CD4-positive, alpha-beta T cell treated with Interferon alpha-2 for 1 hour (primary cell): ENCODE measurements at regions not wholly inside any gene's neighbourhood (a gene's known extent, or its start where the extent isn't known, plus 50 kb on each side); places are given as distances from the start of the nearest gene placed in this dataset.

Experiments
- DNase-seq, 2 donors: peaks; one replicate each; pipeline ENCODE4 v3.0.0-alpha.2; 2020 to 2022

DNA sequence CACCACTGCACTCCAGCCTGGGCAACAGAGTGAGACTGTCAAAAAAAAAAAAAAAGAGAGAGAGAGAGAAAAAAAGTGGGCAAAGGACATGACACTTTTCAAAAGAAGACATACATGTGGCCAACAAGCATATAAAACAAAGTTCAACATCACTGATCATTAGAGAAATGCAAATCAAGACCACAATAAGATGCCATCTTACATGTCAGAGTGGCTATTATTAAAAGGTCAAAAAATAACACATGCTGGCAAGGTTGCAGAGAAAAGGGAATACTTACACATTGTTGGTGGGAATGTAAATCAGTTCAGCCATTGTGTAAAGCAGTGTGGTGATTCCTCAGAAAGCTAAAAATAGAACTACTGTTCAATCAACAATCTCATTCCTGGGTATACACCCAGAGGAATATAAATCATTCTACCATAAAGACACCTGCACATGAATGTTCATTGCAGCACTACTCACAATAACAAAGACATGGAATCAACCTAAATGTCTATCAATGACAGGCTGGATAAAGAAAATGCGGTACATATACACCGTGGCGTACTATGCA is 94.9 kb upstream of the TRIM2 start:
- no peak for DNase-seq

DNA sequence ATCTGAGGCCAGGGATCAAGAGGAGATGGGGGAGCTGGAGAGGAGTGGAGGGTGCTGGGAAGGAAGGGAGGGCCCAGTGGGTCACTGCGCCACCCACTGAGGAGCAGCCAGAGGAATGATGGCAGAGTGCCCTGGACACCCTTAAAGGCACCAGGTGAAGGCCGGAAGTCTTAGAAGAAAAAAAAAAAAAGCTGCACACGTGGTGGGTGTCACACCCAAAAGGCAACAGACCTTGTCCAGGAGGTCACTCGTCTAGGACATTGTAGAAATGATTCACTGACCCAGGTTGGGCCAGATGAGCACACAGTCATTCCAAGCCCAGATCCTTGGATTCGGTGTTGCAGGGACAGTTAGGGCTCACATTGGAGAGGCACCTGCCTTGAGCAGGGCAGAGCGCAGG is 93.5 kb upstream of the TRIM2 start:
- no peak for DNase-seq

DNA sequence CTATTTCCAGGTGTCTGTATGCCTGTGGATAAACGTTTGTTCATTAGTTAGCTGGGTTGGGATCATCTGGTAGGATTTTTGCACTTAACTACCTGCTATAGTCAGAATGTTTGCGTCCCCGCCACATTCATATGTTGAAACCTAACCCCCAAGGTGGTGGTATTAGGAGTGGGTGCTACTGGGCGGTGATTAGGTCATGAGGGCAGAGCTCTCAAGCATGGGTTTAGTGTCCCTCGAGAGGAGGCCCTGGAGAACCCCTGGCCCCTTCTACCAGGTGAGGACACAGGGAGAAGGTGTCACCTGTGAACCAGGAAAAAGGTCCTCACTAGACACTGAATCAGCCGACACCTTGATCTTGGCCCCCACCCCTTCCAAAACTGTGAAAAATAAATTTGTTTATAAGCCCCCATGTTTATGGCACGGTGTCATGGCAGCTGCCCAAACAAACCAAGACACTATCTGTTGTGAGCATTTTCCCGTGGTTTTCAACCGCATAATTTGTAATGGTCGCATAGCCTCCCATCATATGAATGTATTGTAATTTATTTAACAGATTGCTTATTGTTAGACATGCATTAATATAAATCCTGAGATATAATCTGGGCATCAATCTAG is 92.7 kb upstream of the TRIM2 start:
- no peak for DNase-seq

DNA sequence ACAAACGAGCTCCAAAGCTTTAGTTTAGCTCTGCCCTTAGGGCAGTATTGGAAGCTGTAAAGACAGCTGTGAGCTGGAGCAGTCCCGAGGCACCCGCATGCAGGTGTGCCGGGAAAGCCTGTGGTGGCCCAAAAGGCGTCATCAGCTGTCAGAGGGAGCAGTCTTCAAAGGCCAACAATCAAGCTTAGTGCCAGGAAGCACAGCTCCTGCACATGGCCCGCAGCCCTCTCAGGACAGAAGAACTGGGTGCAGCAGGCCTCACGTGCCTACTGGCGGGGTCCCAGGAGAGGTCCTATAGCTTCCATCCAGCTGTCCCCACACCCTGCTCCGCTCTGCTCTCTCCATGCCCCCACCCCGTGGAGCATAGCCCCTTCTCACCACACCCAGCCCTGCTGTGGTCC is 92.2 kb upstream of the TRIM2 start:
- peak; percentile 52 to 55 for DNase-seq

DNA sequence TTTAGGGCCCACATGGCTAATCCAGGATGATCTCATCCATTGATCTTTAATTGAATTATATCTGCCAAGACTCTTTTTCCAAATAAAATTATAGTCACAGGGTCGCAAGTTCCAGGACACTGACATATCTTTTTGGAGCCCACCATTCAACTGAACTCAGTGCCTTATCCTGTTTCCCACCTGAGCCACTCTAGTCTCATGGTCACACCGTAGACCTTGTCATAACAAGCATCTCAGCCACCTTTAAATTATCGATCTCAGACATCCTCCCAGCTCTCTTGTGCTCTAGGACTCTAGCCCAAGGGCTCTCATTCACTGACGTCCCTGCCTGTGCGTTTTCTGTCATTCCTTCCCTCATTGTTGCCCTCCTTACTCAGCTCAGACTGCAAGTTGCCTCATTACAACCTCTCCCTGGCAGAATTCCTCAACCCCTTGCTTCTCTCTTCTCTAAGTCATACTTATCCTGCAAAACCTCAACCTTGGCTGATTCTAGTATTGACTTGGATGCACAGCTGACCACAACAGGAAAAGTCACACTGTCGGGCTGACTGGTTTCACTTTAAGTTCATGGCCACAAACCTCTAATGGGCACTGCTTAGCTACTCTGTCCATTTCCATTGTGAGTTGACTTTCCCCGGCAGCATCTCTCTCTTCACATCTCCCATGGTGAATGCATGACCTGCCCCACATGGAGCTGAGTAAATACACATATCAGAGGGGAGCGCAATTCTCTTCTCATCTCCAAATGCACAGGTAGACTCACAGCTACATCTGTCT is 91.0 kb upstream of the TRIM2 start:
- DNase-seq = peak in 1 of 2 donors; percentile 23

DNA sequence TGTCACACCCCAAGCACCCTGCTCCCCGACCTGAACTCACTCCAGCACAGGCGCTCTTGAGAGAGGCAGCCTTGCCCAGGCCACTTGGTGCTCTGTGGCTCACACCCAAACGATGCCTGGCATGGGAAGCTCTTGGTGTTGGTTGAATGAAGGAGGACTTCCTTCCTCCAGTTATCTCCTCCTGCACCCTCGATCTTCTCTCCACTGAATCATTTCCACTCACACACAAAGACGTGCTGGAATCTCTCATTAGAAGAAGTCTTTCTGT is 90.5 kb upstream of the TRIM2 start:
- DNase-seq = peak in 1 of 2 donors; percentile 10

DNA sequence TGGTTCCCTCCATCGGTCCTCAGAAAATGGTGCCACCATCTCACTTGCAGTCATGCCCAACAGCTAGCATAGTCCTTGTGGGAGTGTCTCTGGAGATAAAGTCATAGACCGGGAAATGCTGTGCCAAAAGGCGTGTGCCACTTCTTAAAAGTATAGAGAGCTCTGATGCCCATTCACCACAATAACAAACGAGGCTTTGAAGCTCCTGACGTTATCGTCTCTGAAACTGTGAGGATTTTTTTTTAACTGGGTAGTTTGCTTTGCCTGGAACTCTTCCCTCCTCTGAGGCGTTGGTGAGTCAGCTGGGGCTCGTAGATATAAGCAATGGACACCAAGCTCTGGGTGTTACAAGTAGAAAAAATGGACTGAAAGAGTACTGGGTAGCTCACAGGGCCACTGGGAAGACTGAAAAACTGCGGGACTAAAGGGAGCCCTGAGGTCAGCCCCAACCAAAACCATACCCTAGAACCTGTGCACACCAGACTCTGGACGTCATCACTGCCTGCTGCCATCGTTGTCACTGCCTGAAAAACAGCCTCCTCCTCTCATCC is 89.4 kb upstream of the TRIM2 start:
- peak; percentile 75 to 77 for DNase-seq

DNA sequence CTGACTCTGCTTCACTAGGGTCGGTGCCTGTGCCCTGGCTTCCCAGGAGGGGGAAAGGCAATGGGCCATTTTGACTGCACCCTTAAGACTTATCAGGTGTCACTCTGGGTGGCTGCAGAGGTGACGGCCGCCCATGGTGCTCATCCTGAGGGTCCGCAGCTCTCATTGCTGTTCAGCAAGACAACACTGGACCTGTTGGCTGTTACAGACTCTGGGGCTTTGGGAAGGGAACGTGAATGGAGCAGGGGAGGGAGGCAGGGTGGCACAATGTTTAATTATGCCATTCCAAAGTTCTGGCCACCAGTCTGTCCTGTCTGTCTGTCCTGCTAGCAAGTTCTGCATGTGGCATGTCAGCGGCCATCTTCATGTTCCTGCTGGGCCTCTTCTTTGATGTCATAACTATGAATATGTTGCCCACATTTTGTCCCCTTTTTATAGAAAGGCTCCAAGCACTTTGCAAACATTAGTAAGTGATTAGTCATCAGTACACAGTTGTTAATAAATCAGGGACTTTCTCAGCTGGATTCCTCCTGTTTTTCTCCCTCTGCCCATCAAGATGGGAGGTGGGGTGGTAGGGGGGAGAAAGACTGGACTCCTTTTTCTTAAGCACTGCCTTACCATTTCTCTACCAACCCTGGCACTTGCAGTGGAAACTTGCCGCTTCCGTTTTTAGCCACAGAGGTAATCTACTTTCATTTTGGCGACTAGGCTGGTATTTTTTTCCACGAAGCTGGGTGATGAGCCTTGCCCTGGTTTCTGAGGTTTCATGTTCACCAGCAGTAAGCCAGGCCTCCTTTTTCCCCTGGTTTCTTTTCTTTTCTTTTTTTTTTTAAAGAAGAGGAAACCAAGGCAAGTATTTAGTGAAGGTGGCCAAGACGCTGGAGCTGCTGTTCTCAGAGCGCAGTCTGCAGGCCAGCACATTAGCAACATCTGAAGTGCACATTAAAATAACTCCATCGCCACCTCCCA is 88.6 kb upstream of the TRIM2 start:
- DNase-seq = peak; percentile 79 to 88

DNA sequence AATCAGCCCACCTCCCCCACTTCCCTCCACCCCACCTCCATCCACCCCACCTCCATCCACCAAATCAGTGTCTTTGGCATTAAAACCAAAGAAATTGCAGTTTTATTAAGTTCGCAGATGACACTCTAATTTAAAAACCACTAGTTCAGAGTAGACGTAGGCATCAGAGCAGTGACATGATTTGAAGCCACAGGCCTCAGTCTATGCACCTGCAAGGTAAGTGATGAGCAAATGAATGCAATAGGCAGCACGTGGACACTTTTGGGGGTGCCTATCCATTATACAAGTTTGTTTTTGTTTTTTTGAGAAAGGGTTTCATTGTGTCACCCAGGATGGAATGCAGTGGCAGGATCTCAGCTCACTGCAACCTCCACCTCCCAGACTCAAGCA is 88.0 kb upstream of the TRIM2 start:
- no peak for DNase-seq

DNA sequence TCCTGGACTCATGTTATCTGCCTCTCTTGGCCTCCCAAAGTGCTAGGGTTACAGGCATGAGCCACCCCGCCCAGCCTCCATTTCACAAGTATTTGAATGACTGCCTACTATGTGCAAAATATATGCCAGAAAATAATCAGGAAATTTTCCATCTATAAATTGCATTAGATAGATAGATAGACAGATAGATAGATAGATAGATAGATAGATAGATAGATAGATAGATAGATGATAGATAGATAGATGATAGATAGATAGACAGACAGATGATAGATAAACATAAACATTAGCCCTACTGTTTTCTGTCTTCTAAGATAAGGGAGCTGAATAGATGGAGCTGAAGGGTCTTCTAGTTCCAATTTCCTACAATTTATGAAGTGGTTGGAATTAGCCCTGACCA is 87.4 kb upstream of the TRIM2 start:
- DNase-seq = no peak

DNA sequence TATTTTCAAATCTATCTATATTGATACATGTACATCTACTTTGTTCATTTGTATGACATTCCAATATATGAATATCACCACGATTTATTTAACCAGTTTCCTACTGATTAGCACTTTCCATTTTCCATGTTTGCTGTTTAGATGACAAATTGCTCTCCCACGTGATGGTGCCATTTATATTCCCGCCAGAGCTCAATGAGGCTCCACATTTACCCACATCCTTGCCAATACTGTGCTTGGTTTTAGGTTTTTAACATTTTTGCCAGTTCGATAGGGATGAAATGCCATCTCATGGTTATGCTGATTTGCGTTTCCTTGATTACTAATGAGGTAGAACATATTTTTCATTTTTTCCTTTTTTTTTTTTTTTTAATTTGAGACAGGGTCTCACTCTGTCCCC is 86.7 kb upstream of the TRIM2 start:
- DNase-seq = no peak

DNA sequence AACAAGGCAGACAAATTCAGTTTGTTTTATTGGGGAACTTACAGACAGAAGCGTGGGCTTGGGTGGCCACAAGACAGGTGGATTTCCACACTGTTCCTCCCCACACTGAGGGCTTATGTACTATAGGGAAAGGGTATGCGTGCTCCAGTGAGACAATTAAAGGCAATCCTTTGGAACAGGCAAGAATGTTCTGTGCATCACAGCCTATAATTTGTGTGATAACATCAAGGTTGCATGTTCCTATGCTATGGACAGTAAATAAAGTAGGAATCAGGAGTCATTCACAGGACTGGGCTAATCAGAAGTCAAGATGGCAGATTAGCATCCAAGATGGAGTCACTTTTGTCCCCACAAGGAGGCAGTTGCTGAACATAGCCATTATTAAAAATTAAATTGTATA is 84.6 kb upstream of the TRIM2 start:
- no peak for DNase-seq

DNA sequence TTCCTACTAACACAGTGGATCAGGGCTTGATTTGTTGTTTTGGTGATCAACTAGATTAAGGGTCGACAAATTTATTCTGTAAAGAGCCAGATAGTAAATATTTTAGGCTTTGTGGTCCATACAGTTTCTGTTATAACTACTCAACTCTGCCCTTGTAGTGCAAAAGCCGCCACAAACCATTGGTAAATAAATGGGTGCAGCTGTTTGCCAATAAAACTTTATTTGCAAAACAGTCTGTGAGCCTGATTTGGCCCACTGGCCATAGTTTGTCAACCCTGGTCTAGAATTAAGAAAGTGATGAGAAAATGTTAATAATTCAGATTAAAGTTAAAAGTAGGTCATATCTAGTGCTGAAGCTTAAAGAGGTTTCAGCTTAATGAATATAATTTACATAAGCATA is 84.0 kb upstream of the TRIM2 start:
- DNase-seq = no peak

DNA sequence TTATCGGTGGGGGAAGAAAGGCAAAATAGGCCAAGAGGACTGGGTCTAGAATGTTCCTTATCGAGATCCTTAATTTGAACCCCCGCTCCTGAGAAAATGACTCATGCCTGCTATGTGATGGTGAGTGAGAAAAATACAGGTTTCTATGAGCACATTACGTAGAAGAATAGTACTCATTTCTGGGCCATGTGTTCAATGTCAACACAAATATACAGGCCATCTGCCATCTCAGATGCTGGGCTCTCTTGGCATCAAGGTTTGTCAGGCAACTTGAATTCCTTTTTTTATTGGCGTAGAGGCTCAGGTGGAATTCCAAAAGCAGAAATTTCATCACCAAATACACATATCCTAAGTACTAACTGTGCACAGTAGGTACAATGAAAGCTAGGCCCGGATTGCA is 81.4 kb upstream of the TRIM2 start:
- DNase-seq = no peak

DNA sequence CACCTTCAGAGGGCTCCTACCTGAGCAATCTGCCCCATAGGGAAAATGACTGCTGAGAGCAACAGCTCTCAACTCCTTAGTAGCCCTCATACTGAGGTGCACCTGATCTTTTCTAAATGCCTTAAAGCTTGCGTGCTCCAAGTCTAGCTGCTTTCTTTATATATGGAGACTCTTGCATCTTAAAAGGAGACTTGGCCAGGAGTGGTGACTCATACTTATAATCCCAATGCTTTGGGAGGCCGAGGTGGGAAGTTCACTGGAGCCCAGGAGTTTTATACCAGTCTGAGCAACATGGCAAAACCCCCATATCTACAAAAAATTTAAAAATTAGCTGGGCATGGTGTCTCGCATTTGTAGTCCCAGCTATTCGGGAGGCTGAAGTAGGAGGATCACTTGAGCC is 78.1 kb upstream of the TRIM2 start:
- no peak for DNase-seq

DNA sequence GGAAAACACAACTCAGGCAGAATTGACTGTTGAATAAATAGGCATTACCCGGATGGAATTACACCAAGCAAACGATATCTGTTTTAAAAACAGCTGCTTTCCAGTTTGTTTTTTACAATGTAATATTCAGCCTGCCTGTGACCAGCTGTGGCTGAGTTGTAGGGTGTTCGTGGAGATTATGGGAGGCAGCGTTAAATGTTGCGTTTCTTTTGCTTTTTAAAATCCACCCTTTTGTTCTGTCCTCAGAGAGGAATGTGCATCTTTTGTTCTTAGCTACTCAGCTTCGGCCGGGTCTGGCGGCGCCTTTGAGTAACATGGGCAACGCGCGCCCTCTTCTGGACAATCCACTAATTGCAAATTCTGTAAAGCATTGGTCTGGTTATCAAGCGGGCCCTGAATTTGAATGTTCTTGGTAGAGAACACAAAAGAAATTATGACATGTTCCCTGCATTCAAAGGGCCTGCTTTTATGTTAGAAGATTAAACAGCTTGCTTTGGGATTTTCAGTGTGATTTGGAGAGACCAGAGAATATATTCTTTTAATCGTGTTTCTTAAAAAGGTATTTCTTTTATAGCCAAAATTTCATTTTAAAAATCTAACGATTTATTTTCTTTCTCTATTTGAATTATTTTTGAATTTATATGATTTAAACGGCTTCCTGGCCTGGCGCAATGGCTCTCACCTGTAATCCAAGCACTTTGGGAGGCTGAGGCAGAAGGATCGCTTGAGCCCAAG is 76.3 kb upstream of the TRIM2 start:
- peak; percentile 83 to 86 for DNase-seq

DNA sequence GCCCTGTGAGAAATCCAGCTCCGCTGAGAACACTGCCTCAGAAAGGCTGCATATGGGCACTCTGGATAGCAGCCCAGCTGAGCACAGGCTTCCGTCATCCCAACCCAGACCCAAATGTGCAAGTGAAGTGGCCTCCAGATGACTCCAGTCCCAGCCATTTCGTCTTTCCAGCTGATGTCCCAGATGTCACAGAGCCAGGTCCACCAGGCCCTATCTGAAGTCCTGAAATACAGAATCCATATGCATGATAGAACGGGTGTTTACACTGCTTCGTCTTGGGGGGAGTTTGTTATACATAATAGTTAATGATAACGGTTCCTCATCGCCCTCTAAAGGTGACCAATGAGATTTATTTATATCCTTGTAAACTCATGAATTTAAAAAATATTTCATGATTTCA is 72.6 kb upstream of the TRIM2 start:
- no peak for DNase-seq

DNA sequence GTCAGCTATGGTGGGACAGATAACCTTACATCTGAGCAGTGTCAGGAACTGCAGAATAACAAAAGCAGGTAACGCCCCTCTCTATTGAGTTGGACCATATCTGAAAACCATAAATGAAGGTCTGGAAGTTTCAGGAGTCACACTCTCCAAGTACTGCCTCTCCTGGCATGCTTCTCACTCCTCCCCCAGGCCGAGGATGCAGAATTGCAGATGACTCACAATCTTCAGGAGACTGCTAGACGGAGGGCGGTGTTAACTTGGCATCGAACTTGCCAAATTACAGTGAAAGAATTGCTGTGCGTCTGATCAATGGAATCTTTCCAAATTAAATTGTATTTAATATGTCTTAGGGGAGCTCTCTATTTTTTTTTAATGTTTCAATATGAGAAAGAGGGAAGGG is 67.1 kb upstream of the TRIM2 start:
- DNase-seq = no peak

DNA sequence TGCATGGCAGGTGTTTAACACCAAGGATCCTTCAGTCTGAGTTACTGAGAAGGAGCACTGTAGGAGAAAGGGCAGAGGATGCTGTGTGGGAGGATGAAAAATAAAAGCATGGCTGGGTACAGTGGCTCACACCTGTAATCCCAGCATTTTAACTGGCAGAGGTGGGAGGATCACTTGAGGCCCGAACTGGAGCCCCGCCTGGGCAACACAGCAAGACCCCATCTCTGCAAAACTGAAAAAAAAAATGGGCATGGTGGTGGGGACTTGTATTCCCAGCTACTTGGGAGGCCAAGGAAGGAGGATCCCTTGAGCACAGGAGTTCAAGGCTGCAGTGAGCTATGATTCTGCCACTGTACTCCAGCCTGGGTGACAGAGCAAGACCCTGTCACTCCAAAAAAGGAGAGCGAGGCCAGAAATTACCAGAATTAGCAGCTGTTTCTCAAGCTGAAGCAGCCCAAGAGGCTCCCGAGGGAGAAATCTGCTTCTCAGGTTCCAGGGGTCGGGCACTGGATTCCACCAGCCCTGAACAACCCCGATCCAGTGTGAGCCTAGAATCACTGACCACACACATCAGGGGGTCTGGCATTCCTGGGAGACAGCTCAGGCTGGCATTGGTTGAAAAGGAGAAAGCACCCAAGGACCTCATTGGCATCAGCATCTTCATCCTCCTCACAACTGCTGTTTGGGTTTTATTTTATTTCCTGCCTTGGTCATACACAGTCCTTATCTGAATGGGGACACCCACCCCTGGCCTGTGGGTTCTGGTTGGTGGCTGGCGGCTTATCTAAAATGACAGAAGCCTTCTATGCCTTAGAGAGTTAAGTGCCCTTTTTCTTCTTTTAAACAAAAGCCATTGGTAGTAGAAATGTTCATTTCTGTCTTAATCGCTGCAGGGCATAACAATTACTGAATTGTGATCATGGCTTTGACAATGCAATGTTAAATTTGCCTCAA is 66.3 kb upstream of the TRIM2 start:
- DNase-seq = no peak

DNA sequence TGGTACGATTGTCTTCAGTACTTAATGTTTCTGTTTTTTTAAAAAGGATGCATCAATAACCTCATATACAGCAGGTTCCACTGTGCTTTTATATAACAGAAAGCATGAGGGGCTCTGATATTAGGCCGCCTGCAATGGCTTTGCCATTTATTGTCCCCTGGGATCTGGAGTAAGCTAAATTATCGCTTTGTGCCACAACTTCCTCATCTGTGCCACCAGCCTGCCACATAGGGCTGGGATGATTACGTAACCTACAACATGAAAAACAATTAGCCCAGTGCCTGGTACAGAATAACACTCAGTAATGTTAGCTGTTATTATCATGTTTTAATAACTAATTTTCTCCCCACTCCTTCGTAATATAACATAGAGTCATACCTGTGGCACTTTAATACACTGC is 65.5 kb upstream of the TRIM2 start:
- peak in 1 of 2 donors; percentile 25 for DNase-seq

DNA sequence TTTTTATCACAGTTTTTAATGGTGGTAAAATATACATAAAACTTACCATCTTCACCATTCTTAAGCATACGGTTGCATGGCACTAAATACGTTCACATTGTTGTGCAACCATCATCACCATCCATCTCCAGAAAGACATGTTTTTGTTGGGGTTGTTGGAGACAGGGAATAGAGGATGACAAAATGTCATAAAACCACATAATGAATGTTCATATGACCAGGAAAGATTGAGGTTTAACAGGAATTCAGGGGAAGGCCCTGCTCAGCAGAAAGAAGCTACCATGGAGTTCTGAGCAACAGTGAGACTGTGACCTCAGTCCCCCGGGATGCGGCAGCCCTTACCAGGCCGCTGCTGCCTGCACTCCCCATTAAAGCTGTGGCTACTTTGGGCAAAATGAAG is 63.9 kb upstream of the TRIM2 start:
- DNase-seq = no peak
